Ovary (tissue), 3 donors: ENCODE measurements at regions not wholly inside any gene's neighbourhood (a gene's known extent, or its start where the extent isn't known, plus 50 kb on each side); places are given as distances from the start of the nearest gene placed in this dataset.
"Not testable (repeated sequence)": the region's sequence is repeated elsewhere in the genome, so short reads cannot be mapped to it uniquely, and the experiment has no call there.

Experiments used
- CTCF ChIP-seq, 3 donors: fragments of 450-650 bp in 2 of 3; fragments of 200-600 bp in 1 of 3; IDR thresholded peaks; one replicate each; pipeline versions ENCODE4 v1.5.1 to v1.8.0; 2016 to 2022; ENCODE audit warnings: antibody characterized with exemption in 3 of 3, mild to moderate bottlenecking in 1 of 3
- POLR2A ChIP-seq: fragments of 450-650 bp; IDR thresholded peaks from one replicate; pipeline ENCODE4 v1.6.1; 2017; ENCODE audit warnings: antibody characterized with exemption, mild to moderate bottlenecking, moderate library complexity
- donor health status: DM: no; HTN: no; CAD: no.

- peak in 1 of 3 donors; percentile 15 for TF ChIP-seq CTCF (IDR thresholded peaks at IDR 0.05)
- not testable (repeated sequence) for TF ChIP-seq POLR2A
Observed at GRCh38 chr5:62223312-62223670, 82.7 kb upstream of the KIF2A start.
